PC-3 (cell line): ENCODE measurements at regions not wholly inside any gene's neighbourhood (a gene's known extent, or its start where the extent isn't known, plus 50 kb on each side); places are given as distances from the start of the nearest gene placed in this dataset.

Source experiments
- ATAC-seq: fragments of 200-7000 bp; cut with Tn5 transposase; 2 replicates; pipeline ENCODE4 v1.9.1; 2020; ENCODE audit warnings: mild to moderate bottlenecking, moderate library complexity
- BruUV-seq: library from RNA; stranded (reverse); fragments of 400-500 nt; replicated peaks from 2 replicates; lab custom pipeline; 2021; lab: Mats Ljungman, UMichigan
- CTCF ChIA-PET: fragments of 300-600 bp; sonication (Branson Sonifier 250); formaldehyde crosslinking; loops from one replicate; lab custom pipeline; 2022; ENCODE audit warnings: antibody characterized with exemption; lab: Charles Lee
- POLR2A ChIA-PET: fragments of 300-600 bp; sonication (Branson Sonifier 250); formaldehyde crosslinking; loops from one replicate; lab custom pipeline; 2022; ENCODE audit warnings: antibody characterized with exemption; ENCODE audit not compliant: unreplicated experiment; lab: Charles Lee
- DNase-seq: peaks from one replicate; pipeline ENCODE4 v3.0.0-alpha.2; 2015
- H2AFZ ChIP-seq: fragments of 300-600 bp; sonication (generic); 2 replicates; pipeline ENCODE4 v1.6.0; 2016; ENCODE audit warnings: antibody characterized with exemption, low read length
- H3F3A ChIP-seq: fragments of 300-600 bp; sonication (generic); one replicate; pipeline ENCODE4 v1.6.0; 2017; ENCODE audit warnings: antibody characterized with exemption, low read length, control low read depth, mild to moderate bottlenecking; ENCODE audit not compliant: unreplicated experiment
- H3K27ac ChIP-seq: fragments of 300-600 bp; sonication (generic); 2 replicates; pipeline ENCODE4 v1.5.1; 2016; ENCODE audit warnings: mild to moderate bottlenecking, low read length
- H3K27me3 ChIP-seq: fragments of 300-600 bp; sonication (generic); 2 replicates; pipeline ENCODE4 v1.6.1; 2016; ENCODE audit warnings: low read length, mixed read lengths
- H3K36me3 ChIP-seq: fragments of 300-600 bp; sonication (generic); 2 replicates; pipeline ENCODE4 v1.6.1; 2016; ENCODE audit warnings: low read depth, mixed run types, low read length, mixed read lengths
- H3K4me1 ChIP-seq: fragments of 300-600 bp; sonication (generic); 2 replicates; pipeline ENCODE4 v1.5.1; 2016; ENCODE audit warnings: low read length; ENCODE audit not compliant: insufficient read depth
- H3K4me2 ChIP-seq: fragments of 300-600 bp; sonication (generic); 2 replicates; pipeline ENCODE4 v1.6.0; 2016; ENCODE audit warnings: low read length
- H3K4me3 ChIP-seq: fragments of 300-600 bp; sonication (generic); 2 replicates; pipeline ENCODE4 v1.5.1; 2016; ENCODE audit warnings: mild to moderate bottlenecking, low read length, mixed read lengths
- H3K79me2 ChIP-seq: fragments of 300-600 bp; sonication (generic); 2 replicates; pipeline ENCODE4 v1.6.1; 2017; ENCODE audit warnings: low read length, mixed read lengths
- H3K9ac ChIP-seq: fragments of 300-600 bp; sonication (generic); 2 replicates; pipeline ENCODE4 v1.6.0; 2016; ENCODE audit warnings: mild to moderate bottlenecking, low read length
- H3K9me2 ChIP-seq: fragments of 300-600 bp; sonication (generic); replicated peaks from 2 replicates; pipeline ENCODE4 v1.6.1; 2016; ENCODE audit warnings: mixed run types, low read length, mixed read lengths
- H3K9me3 ChIP-seq: fragments of 300-600 bp; sonication (generic); 2 replicates; pipeline ENCODE4 v1.6.1; 2016; ENCODE audit warnings: low read length, mixed read lengths
- H4K20me1 ChIP-seq: fragments of 300-600 bp; sonication (generic); 2 replicates; pipeline ENCODE4 v1.6.1; 2016; ENCODE audit warnings: low read length, mixed read lengths
- EZH2 ChIP-seq: fragments of 300-600 bp; sonication (generic); IDR thresholded peaks from one replicate; pipeline ENCODE4 v1.6.1; 2017; ENCODE audit warnings: antibody characterized with exemption, mild to moderate bottlenecking, low read length; ENCODE audit not compliant: unreplicated experiment
- EZH2phosphoT487 ChIP-seq: fragments of 300-600 bp; sonication (generic); IDR thresholded peaks from 2 replicates; pipeline ENCODE4 v1.6.1; 2018; ENCODE audit warnings: mild to moderate bottlenecking, antibody characterized with exemption, low read length, borderline replicate concordance
- intact Hi-C: fragments of 100-400 bp; cut with micrococcal nuclease; formaldehyde crosslinking; loops from 2 replicates; pipeline ENCODE4 v1.9.0; 2023
- TF ChIP-seq, protein P1 (sequence below): fragments of 300-600 bp; sonication (generic); conservative IDR thresholded peaks from 2 replicates; pipeline ENCODE4 v1.5.1; 2017; ENCODE audit warnings: antibody characterized with exemption, low read depth, mild to moderate bottlenecking, low read length

DNA sequence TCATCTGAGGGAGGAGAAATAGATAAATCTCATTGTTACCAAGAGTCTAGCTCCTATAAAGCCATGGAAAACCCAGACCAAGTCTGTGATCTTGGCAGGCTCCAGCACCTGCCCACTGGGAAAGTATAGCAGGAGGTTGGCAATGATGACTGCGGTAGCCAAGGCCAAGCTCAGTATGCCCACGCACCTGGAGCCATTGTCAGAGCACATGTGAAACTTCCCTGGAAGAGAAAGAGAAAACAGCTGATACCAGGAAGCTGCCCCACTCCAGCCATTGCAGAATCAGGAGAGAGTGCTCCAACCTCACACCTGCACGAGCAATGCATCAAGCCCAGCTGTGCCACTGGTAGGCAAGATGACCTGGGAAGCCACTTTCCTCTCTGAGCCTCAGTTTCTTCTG lies 62.2 kb upstream of the HEPHL1 start:
- CTCF ChIA-PET, result no interaction called here
- Histone ChIP-seq H3K4me3 (no peak overlapping the region), H3K9me3 (no peaks in the 10 kb centered on the region), H3K27ac (no peak overlapping the region), H3K9me2 (no peaks in the 10 kb centered on the region), H3K79me2 (no peaks in the 10 kb centered on the region), H3K4me2 (no peak overlapping the region), H3K4me1 (no peaks in the 10 kb centered on the region), H3K36me3 (no peaks in the 10 kb centered on the region), H3F3A (no peaks in the 10 kb centered on the region), H3K9ac (no peak overlapping the region), H3K27me3 (no peaks in the 10 kb centered on the region), H2AFZ (no peak overlapping the region), H4K20me1 (no peaks in the 10 kb centered on the region)
- POLR2A ChIA-PET, result no interaction called here
- ATAC-seq (no peak), DNase-seq (no peak)
- intact Hi-C loops, result no loop called here
- BruUV-seq, result no TSS peak
- TF ChIP-seq EZH2phosphoT487 (no peak), EZH2 (no peak)
- TF ChIP-seq, protein P1, sequence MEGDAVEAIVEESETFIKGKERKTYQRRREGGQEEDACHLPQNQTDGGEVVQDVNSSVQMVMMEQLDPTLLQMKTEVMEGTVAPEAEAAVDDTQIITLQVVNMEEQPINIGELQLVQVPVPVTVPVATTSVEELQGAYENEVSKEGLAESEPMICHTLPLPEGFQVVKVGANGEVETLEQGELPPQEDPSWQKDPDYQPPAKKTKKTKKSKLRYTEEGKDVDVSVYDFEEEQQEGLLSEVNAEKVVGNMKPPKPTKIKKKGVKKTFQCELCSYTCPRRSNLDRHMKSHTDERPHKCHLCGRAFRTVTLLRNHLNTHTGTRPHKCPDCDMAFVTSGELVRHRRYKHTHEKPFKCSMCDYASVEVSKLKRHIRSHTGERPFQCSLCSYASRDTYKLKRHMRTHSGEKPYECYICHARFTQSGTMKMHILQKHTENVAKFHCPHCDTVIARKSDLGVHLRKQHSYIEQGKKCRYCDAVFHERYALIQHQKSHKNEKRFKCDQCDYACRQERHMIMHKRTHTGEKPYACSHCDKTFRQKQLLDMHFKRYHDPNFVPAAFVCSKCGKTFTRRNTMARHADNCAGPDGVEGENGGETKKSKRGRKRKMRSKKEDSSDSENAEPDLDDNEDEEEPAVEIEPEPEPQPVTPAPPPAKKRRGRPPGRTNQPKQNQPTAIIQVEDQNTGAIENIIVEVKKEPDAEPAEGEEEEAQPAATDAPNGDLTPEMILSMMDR, result no peak

- Histone ChIP-seq H3K4me2 (no peak overlapping the region), H3K4me3 (no peak overlapping the region), H3K36me3 (no peaks in the 10 kb centered on the region), H3K79me2 (no peaks in the 10 kb centered on the region), H3K9me2 (no peaks in the 10 kb centered on the region), H3K27me3 (no peaks in the 10 kb centered on the region), H3K9me3 (no peaks in the 10 kb centered on the region), H3K27ac (no peak overlapping the region), H2AFZ (no peak overlapping the region), H4K20me1 (no peaks in the 10 kb centered on the region), H3F3A (no peaks in the 10 kb centered on the region), H3K9ac (no peak overlapping the region), H3K4me1 (no peaks in the 10 kb centered on the region)
- DNase-seq (no peak), ATAC-seq (no peak)
- ChIA-PET CTCF (no interaction called here), POLR2A (no interaction called here)
- BruUV-seq, result no TSS peak
- no peak for TF ChIP-seq EZH2phosphoT487
- no peak for TF ChIP-seq EZH2
- TF ChIP-seq, protein P1, result no peak
- intact Hi-C loops, result loop anchor here (2.0 kb wide), 1 partner anchor 25 kb away; no protein-coding TSS in a partner anchor
These were observed 61.5 kb upstream of the HEPHL1 start for GRCh38 chr11:93959663-93960062.

DNA sequence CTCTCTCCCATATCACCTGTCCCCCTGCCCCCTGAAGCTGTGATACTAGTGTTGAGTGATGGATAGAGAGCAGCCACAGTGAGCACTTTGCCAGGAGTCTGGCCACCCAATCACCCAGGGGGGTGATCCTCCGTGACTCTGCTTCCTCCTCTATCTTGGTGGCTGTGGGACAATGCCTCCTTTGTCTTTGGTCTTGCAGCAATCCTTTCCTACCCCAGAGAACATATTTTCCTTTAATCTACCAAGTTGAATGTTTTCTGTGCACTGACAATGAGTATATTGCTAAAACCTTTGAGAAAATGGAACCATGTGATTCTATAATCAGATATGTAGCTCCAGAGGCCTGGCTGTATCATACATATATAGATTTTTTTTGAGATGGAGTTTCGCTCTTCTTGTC lies 58.1 kb upstream of the HEPHL1 start:
- Histone ChIP-seq H3K9me2 (no peaks in the 10 kb centered on the region), H3K9me3 (no peaks in the 10 kb centered on the region), H3K27ac (no peak overlapping the region), H3K9ac (no peak overlapping the region), H3K79me2 (no peaks in the 10 kb centered on the region), H4K20me1 (no peaks in the 10 kb centered on the region), H2AFZ (no peak overlapping the region), H3K4me2 (no peak overlapping the region), H3K4me1 (no peaks in the 10 kb centered on the region), H3F3A (no peaks in the 10 kb centered on the region), H3K27me3 (no peaks in the 10 kb centered on the region), H3K4me3 (no peak overlapping the region), H3K36me3 (no peaks in the 10 kb centered on the region)
- no TSS peak for BruUV-seq
- intact Hi-C loops, result no loop called here
- DNase-seq, result no peak
- TF ChIP-seq, protein P1, result no peak
- TF ChIP-seq EZH2 (no peak), EZH2phosphoT487 (no peak)
- POLR2A ChIA-PET, result no interaction called here
- ATAC-seq, result no peak
- CTCF ChIA-PET, result no interaction called here
